ENCODE measurements at regions not wholly inside any gene's neighbourhood (a gene's known extent, or its start where the extent isn't known, plus 50 kb on each side); places are given as distances from the start of the nearest gene placed in this dataset.

DNA sequence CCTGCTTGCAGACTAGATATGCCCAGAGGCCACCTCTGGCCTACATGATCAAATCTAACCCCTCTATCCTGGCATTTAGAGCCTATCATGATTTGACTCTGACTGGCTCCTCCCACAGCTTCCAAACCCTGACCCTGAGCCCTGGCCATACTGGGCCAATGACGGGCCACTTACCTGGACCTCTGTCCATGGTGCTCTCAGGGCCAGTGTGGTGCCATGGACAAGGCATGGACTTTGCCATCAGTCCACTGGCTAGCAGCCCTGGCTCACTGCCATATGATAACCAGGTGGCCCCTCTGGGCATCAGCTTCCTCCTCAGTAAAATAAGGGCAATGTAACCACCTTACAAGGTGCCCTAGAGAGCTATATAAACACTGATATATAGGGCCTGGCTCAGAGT is 713.4 kb downstream of the PTPRU start:
- Histone ChIP-seq H3K36me3 (no peaks in the 10 kb centered on the region), H3K27me3 (peaks cover 0 to 52% of the 10 kb centered on the region in 2 donors), H3K9me3 (no peaks in the 10 kb centered on the region), H3K27ac (no peak overlapping the region), H3K4me3 (no peak overlapping the region), H3K4me1 (no peaks in the 10 kb centered on the region)
- TF ChIP-seq, protein P1, sequence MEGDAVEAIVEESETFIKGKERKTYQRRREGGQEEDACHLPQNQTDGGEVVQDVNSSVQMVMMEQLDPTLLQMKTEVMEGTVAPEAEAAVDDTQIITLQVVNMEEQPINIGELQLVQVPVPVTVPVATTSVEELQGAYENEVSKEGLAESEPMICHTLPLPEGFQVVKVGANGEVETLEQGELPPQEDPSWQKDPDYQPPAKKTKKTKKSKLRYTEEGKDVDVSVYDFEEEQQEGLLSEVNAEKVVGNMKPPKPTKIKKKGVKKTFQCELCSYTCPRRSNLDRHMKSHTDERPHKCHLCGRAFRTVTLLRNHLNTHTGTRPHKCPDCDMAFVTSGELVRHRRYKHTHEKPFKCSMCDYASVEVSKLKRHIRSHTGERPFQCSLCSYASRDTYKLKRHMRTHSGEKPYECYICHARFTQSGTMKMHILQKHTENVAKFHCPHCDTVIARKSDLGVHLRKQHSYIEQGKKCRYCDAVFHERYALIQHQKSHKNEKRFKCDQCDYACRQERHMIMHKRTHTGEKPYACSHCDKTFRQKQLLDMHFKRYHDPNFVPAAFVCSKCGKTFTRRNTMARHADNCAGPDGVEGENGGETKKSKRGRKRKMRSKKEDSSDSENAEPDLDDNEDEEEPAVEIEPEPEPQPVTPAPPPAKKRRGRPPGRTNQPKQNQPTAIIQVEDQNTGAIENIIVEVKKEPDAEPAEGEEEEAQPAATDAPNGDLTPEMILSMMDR (IDR thresholded peaks at IDR 0.05), result no peak
- DNase-seq, result no peak
- intact Hi-C loops (cut with DNase I; ENCODE audit: low total_unique reads), result no loop called here

DNA sequence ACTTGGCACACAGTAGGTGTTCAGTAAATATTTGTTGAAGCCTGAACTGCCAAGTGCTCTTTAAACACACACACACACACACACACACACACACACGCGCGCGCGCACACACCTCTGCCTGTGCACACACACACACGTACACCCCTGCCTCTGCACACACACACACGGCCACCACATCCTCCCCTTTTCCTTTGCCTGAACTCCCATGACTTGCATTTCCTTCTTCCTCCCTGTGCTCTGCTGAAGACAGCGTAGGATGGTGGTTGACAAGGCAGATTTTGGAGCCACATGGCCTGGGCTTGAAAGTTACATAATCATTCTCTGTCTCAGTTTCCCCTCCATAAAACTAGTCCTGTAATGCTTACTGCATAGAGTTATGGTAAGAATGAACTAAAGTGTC is 712.3 kb downstream of the PTPRU start:
- Histone ChIP-seq H3K27me3 (peaks cover 0 to 46% of the 10 kb centered on the region in 2 donors), H3K36me3 (no peaks in the 10 kb centered on the region), H3K4me3 (no peak overlapping the region), H3K9me3 (no peaks in the 10 kb centered on the region), H3K4me1 (no peaks in the 10 kb centered on the region), H3K27ac (no peak overlapping the region)
- intact Hi-C loops (cut with DNase I; ENCODE audit: low total_unique reads), result no loop called here
- no peak for DNase-seq
- TF ChIP-seq, protein P1 (IDR thresholded peaks at IDR 0.05), result no peak

DNA sequence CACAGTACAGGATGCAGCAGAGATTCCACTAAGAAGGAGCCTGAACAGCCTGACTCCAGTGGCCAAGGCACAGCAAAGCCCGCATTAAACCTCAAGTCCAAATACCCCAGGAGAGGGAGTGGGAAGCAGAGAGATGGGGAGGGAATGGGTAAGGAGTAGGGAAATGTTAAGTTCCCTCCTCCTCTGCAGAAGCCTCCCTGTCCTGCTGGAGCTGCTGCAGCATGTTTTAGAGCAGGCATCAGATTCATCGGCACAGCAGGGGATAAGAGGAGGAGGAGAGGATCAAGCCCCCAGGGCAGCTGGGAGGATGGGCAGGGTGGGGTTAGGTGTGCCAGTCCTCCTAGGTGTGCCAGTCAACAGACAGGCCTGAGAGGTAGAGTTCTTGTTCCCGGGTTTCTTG is 709.7 kb downstream of the PTPRU start:
- Histone ChIP-seq H3K27ac (no peak overlapping the region), H3K9me3 (no peaks in the 10 kb centered on the region), H3K27me3 (peaks cover 0 to 45% of the 10 kb centered on the region in 2 donors), H3K4me1 (no peaks in the 10 kb centered on the region), H3K36me3 (no peaks in the 10 kb centered on the region), H3K4me3 (no peak overlapping the region)
- TF ChIP-seq, protein P1 (IDR thresholded peaks at IDR 0.05), result no peak
- intact Hi-C loops (cut with DNase I; ENCODE audit: low total_unique reads), result no loop called here
- DNase-seq, result no peak

DNA sequence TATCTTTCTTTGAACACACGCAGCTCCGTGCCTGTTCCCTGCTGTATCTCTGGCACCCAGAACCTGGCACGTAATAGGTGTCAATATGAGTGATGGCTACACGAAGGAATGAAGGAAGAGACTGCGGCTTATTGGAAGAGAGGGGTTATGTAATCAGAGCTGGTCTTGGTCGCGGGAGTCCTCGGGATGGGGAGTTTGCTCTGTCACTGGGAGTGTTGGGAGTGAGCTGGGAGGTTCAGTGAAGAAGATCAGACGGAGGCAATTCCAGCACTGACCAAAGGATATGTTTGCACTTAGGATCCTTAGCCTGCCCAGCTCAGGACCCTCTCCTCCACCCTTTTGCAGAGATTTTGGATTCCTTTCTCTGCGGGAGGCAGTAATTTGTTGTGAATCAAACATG is 709.1 kb downstream of the PTPRU start:
- Histone ChIP-seq H3K9me3 (no peaks in the 10 kb centered on the region), H3K4me3 (no peak overlapping the region), H3K27ac (no peak overlapping the region), H3K27me3 (peaks cover 0 to 46% of the 10 kb centered on the region in 2 donors), H3K4me1 (no peaks in the 10 kb centered on the region), H3K36me3 (no peaks in the 10 kb centered on the region)
- TF ChIP-seq, protein P1 (IDR thresholded peaks at IDR 0.05), result no peak
- intact Hi-C loops (cut with DNase I; ENCODE audit: low total_unique reads), result no loop called here
- DNase-seq, result no peak

DNA sequence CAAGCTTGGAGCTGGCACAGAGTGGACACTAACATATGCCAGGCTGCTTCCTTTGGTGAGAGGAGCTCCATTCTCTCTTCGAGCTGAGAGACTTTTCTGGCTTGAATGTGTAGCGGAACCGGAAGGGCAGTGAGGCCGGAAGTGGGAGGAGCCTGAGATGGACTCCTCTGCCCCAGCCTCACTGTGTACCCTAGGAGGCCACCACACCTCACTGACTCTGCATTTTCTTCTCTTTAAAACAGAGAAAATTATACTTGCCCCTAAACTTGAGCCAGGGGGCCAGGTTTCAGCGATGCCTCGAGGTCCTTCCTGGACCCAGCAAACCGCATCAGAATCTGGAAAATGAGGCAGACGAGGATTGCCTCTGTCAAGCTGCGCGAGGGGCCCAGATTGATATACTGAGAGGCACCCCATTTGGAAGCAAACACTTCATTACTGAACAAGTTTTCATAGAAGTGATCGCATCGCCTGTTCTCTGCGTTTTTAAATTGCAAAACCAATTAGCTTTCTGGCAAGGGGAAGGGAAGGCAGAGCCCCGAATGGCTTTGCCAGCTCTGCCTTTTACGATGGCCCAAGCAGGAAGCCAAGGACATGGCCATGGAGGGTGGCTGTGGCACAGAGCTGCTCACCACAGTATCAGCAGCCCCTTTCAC is 708.1 kb downstream of the PTPRU start:
- H3K27me3 ChIP-seq, result peaks cover 0 to 48% of the 10 kb centered on the region in 2 donors
- TF ChIP-seq, protein P1 (IDR thresholded peaks at IDR 0.05), result no peak

DNA sequence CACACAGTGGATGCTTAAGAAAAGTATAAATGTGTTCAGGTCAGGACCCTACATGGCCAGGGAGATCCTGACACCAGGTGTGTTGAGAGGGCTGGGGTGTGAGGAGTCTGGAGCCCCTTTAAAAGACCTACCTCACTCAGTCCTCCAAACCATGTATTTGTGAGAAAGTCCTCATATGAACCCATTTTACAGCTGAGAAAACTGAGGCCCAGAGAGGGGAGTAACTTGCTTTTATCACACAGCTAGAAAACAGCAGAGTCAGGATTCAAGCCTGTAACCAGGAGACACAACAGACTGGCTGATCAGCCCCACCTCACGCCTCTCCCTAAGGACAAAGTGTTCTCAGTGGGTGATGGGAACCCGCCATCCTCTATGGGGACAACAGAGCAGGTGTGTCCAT is 706.7 kb downstream of the PTPRU start:
- no peak overlapping the region for H3K4me3 ChIP-seq
- intact Hi-C loops (cut with DNase I; ENCODE audit: low total_unique reads), result no loop called here
- H3K36me3 ChIP-seq, result no peaks in the 10 kb centered on the region
- peaks cover 0 to 44% of the 10 kb centered on the region in 2 donors for H3K27me3 ChIP-seq
- H3K9me3 ChIP-seq, result no peaks in the 10 kb centered on the region
- H3K4me1 ChIP-seq, result no peaks in the 10 kb centered on the region
- no peak overlapping the region for H3K27ac ChIP-seq
- DNase-seq, result no peak
- TF ChIP-seq, protein P1 (IDR thresholded peaks at IDR 0.05), result no peak

More for the DNA sequence above, 708.1 kb downstream of the PTPRU start:
- no peaks in the 10 kb centered on the region for H3K4me1 ChIP-seq
- H3K27ac ChIP-seq, result no peak overlapping the region
- no peaks in the 10 kb centered on the region for H3K9me3 ChIP-seq
- intact Hi-C loops (cut with DNase I; ENCODE audit: low total_unique reads), result no loop called here
- no peaks in the 10 kb centered on the region for H3K36me3 ChIP-seq
- H3K4me3 ChIP-seq, result no peak overlapping the region
- no peak for DNase-seq

Data from tibial artery (tissue), 4 donors.